ENCODE measurements at regions not wholly inside any gene's neighbourhood (a gene's known extent, or its start where the extent isn't known, plus 50 kb on each side); places are given as distances from the start of the nearest gene placed in this dataset.

GRCh38 chr2:239581352-239581901 lies 180.6 kb upstream of the HDAC4 start:
- Mint-ChIP-seq H3K9me3 (ENCODE audit: low read depth, unreplicated experiment) (no peaks in the 10 kb centered on the region), H3K27ac (ENCODE audit: unreplicated experiment) (no peak overlapping the region), H3K4me1 (ENCODE audit: low read depth, unreplicated experiment) (no peaks in the 10 kb centered on the region), H3K36me3 (ENCODE audit: insufficient read depth, unreplicated experiment) (no peaks in the 10 kb centered on the region), H3K4me3 (ENCODE audit: low read depth, unreplicated experiment) (no peak overlapping the region), H3K27me3 (ENCODE audit: unreplicated experiment) (peaks cover 75% of the 10 kb centered on the region)
- no peak for TF ChIP-seq CTCF (IDR thresholded peaks at IDR 0.05; ENCODE audit: unreplicated experiment)
- DNase-seq, result no peak
- intact Hi-C loops (cut with micrococcal nuclease; ENCODE audit: unreplicated experiment), result no loop called here
- no TSS peak for BruUV-seq (replicated peaks)
- CTCF ChIA-PET, result no interaction called here

- H3K4me3 Mint-ChIP-seq (ENCODE audit: low read depth, unreplicated experiment), result no peak overlapping the region
- CTCF ChIA-PET, result no interaction called here
- no peaks in the 10 kb centered on the region for H3K9me3 Mint-ChIP-seq (ENCODE audit: low read depth, unreplicated experiment)
- intact Hi-C loops (cut with micrococcal nuclease; ENCODE audit: unreplicated experiment), result no loop called here
- TF ChIP-seq CTCF (IDR thresholded peaks at IDR 0.05; ENCODE audit: unreplicated experiment), result no peak
- H3K27ac Mint-ChIP-seq (ENCODE audit: unreplicated experiment), result no peak overlapping the region
- H3K36me3 Mint-ChIP-seq (ENCODE audit: insufficient read depth, unreplicated experiment), result no peaks in the 10 kb centered on the region
- DNase-seq, result no peak
- no peaks in the 10 kb centered on the region for H3K4me1 Mint-ChIP-seq (ENCODE audit: low read depth, unreplicated experiment)
- H3K27me3 Mint-ChIP-seq (ENCODE audit: unreplicated experiment), result peaks cover 77% of the 10 kb centered on the region
- BruUV-seq (replicated peaks), result no TSS peak
These were observed 179.3 kb upstream of the HDAC4 start for GRCh38 chr2:239580199-239580527.

- intact Hi-C loops (cut with micrococcal nuclease; ENCODE audit: unreplicated experiment), result no loop called here
- Mint-ChIP-seq H3K27ac (ENCODE audit: unreplicated experiment) (no peak overlapping the region), H3K27me3 (ENCODE audit: unreplicated experiment) (peaks cover 72% of the 10 kb centered on the region), H3K9me3 (ENCODE audit: low read depth, unreplicated experiment) (no peaks in the 10 kb centered on the region), H3K4me3 (ENCODE audit: low read depth, unreplicated experiment) (no peak overlapping the region), H3K36me3 (ENCODE audit: insufficient read depth, unreplicated experiment) (no peaks in the 10 kb centered on the region), H3K4me1 (ENCODE audit: low read depth, unreplicated experiment) (no peaks in the 10 kb centered on the region)
- no peak for DNase-seq
- TF ChIP-seq CTCF (IDR thresholded peaks at IDR 0.05; ENCODE audit: unreplicated experiment), result no peak
- CTCF ChIA-PET, result no interaction called here
- no TSS peak for BruUV-seq (replicated peaks)
These were observed 178.8 kb upstream of the HDAC4 start for GRCh38 chr2:239579524-239580198.

- no peak overlapping the region for H3K27ac Mint-ChIP-seq (ENCODE audit: unreplicated experiment)
- no peak for DNase-seq
- no peak overlapping the region for H3K4me3 Mint-ChIP-seq (ENCODE audit: low read depth, unreplicated experiment)
- CTCF ChIA-PET, result no interaction called here
- intact Hi-C loops (cut with micrococcal nuclease; ENCODE audit: unreplicated experiment), result no loop called here
- no TSS peak for BruUV-seq (replicated peaks)
- no peak for TF ChIP-seq CTCF (IDR thresholded peaks at IDR 0.05; ENCODE audit: unreplicated experiment)
- H3K9me3 Mint-ChIP-seq (ENCODE audit: low read depth, unreplicated experiment), result no peaks in the 10 kb centered on the region
- no peaks in the 10 kb centered on the region for H3K4me1 Mint-ChIP-seq (ENCODE audit: low read depth, unreplicated experiment)
- H3K36me3 Mint-ChIP-seq (ENCODE audit: insufficient read depth, unreplicated experiment), result no peaks in the 10 kb centered on the region
- peaks cover 66% of the 10 kb centered on the region for H3K27me3 Mint-ChIP-seq (ENCODE audit: unreplicated experiment)
These were observed 178.3 kb upstream of the HDAC4 start for GRCh38 chr2:239579081-239579480.
